ENCODE measurements at regions not wholly inside any gene's neighbourhood (a gene's known extent, or its start where the extent isn't known, plus 50 kb on each side); places are given as distances from the start of the nearest gene placed in this dataset.

DNA sequence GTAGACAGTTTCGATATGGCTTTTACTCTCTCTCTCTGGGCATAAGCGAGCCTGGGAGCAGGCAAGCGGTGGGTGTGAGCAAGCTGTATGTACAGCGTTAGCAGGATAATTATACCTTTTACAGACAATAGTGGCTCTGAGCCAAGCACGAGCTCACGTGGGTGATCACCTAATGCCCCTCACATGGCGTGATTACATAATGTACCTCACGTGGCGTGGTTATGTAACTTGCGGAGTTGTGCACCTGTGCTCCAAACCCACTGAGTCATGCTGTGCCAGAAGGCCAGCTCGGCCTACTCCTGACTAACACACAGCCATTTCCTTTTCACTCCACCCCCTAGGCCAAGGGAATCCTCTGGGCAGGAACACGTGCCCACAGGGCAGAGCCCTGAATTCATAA is 797.2 kb downstream of the EFNA5 start:
- TF ChIP-seq, protein P1, sequence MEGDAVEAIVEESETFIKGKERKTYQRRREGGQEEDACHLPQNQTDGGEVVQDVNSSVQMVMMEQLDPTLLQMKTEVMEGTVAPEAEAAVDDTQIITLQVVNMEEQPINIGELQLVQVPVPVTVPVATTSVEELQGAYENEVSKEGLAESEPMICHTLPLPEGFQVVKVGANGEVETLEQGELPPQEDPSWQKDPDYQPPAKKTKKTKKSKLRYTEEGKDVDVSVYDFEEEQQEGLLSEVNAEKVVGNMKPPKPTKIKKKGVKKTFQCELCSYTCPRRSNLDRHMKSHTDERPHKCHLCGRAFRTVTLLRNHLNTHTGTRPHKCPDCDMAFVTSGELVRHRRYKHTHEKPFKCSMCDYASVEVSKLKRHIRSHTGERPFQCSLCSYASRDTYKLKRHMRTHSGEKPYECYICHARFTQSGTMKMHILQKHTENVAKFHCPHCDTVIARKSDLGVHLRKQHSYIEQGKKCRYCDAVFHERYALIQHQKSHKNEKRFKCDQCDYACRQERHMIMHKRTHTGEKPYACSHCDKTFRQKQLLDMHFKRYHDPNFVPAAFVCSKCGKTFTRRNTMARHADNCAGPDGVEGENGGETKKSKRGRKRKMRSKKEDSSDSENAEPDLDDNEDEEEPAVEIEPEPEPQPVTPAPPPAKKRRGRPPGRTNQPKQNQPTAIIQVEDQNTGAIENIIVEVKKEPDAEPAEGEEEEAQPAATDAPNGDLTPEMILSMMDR (conservative IDR thresholded peaks at IDR 0.05 in 1 of 2, IDR thresholded peaks at IDR 0.05 in 1 of 2; ENCODE audit: extremely low read depth in 1 of 2, insufficient read depth in 1 of 2, low read depth in 1 of 2, low read length in 2 of 2): no peak
- no peak for TF ChIP-seq EZH2 (IDR thresholded peaks at IDR 0.05; ENCODE audit: borderline replicate concordance, low read length)

All from mammary epithelial cell (primary cell).